ENCODE measurements at regions not wholly inside any gene's neighbourhood (a gene's known extent, or its start where the extent isn't known, plus 50 kb on each side); places are given as distances from the start of the nearest gene placed in this dataset.

DNA sequence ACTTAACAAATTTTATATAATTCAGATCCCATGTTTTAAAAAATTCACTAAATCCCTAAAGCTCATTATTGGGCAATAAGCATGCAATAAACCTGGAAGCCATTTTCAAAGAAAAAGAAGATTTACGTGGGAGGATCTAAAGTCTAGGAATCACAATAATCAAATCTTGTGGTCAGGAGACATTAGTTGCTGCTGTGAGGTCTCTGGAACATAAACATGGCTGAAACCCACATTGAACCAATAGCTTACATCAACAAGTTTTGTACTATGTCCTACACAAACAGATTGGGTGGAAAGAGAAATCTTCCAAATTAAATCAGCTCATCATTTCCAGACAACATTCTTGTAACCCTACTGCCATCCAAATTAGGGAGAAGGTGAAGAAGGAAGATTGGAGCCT is 121.9 kb upstream of the EPHA3 start:
- TF ChIP-seq, protein P1, sequence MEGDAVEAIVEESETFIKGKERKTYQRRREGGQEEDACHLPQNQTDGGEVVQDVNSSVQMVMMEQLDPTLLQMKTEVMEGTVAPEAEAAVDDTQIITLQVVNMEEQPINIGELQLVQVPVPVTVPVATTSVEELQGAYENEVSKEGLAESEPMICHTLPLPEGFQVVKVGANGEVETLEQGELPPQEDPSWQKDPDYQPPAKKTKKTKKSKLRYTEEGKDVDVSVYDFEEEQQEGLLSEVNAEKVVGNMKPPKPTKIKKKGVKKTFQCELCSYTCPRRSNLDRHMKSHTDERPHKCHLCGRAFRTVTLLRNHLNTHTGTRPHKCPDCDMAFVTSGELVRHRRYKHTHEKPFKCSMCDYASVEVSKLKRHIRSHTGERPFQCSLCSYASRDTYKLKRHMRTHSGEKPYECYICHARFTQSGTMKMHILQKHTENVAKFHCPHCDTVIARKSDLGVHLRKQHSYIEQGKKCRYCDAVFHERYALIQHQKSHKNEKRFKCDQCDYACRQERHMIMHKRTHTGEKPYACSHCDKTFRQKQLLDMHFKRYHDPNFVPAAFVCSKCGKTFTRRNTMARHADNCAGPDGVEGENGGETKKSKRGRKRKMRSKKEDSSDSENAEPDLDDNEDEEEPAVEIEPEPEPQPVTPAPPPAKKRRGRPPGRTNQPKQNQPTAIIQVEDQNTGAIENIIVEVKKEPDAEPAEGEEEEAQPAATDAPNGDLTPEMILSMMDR (IDR thresholded peaks at IDR 0.05), result no peak
- TF ChIP-seq NPAS2 (CRISPR knock-in tag; IDR thresholded peaks at IDR 0.05; ENCODE audit: borderline replicate concordance) (no peak), RFX5 (IDR thresholded peaks at IDR 0.05) (no peak)
- TF ChIP-seq, protein P2, sequence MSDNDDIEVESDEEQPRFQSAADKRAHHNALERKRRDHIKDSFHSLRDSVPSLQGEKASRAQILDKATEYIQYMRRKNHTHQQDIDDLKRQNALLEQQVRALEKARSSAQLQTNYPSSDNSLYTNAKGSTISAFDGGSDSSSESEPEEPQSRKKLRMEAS (IDR thresholded peaks at IDR 0.05), result no peak
- TF ChIP-seq, protein P3, sequence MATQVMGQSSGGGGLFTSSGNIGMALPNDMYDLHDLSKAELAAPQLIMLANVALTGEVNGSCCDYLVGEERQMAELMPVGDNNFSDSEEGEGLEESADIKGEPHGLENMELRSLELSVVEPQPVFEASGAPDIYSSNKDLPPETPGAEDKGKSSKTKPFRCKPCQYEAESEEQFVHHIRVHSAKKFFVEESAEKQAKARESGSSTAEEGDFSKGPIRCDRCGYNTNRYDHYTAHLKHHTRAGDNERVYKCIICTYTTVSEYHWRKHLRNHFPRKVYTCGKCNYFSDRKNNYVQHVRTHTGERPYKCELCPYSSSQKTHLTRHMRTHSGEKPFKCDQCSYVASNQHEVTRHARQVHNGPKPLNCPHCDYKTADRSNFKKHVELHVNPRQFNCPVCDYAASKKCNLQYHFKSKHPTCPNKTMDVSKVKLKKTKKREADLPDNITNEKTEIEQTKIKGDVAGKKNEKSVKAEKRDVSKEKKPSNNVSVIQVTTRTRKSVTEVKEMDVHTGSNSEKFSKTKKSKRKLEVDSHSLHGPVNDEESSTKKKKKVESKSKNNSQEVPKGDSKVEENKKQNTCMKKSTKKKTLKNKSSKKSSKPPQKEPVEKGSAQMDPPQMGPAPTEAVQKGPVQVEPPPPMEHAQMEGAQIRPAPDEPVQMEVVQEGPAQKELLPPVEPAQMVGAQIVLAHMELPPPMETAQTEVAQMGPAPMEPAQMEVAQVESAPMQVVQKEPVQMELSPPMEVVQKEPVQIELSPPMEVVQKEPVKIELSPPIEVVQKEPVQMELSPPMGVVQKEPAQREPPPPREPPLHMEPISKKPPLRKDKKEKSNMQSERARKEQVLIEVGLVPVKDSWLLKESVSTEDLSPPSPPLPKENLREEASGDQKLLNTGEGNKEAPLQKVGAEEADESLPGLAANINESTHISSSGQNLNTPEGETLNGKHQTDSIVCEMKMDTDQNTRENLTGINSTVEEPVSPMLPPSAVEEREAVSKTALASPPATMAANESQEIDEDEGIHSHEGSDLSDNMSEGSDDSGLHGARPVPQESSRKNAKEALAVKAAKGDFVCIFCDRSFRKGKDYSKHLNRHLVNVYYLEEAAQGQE (IDR thresholded peaks at IDR 0.05), result no peak
- TF ChIP-seq, protein P4, sequence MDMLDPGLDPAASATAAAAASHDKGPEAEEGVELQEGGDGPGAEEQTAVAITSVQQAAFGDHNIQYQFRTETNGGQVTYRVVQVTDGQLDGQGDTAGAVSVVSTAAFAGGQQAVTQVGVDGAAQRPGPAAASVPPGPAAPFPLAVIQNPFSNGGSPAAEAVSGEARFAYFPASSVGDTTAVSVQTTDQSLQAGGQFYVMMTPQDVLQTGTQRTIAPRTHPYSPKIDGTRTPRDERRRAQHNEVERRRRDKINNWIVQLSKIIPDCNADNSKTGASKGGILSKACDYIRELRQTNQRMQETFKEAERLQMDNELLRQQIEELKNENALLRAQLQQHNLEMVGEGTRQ (IDR thresholded peaks at IDR 0.05), result no peak
